ENCODE measurements at regions not wholly inside any gene's neighbourhood (a gene's known extent, or its start where the extent isn't known, plus 50 kb on each side); places are given as distances from the start of the nearest gene placed in this dataset.

DNA sequence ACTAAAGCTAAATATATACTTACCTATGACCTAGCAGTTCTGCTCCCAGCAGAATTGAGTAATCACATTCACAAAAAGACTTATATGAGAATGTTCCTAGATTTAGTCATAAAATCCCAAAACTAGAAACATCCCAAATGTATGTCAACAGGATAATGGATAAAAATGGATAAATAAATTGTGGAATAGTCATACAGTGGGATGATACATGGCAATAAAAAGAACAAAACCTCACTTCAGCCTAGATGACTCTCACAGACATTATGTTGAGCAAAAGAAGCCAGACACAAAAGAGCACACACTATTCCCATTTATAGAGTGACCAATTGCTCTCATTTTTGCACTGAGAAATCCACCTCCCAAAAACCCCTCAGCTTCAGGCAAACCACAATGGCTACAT, 352.4 kb upstream of the HTR2A start:
- no peak for TF ChIP-seq CTCF (conservative IDR thresholded peaks at IDR 0.05; ENCODE audit: low read depth, low read length)
- TF ChIP-seq POLR2A (IDR thresholded peaks at IDR 0.05; ENCODE audit: low read depth, low read length), result no peak
- no peak for TF ChIP-seq RFX5 (IDR thresholded peaks at IDR 0.05; ENCODE audit: low read depth, low read length)
- no peak for TF ChIP-seq CEBPB (IDR thresholded peaks at IDR 0.05; ENCODE audit: low read depth, low read length)
- no peak for TF ChIP-seq RCOR1 (IDR thresholded peaks at IDR 0.05; ENCODE audit: insufficient replicate concordance, low read length)
- no peak for TF ChIP-seq SMC3 (IDR thresholded peaks at IDR 0.05; ENCODE audit: low read depth, low read length)
- TF ChIP-seq CHD1 (IDR thresholded peaks at IDR 0.05; ENCODE audit: low read depth, low read length), result no peak
- TF ChIP-seq RAD21 (IDR thresholded peaks at IDR 0.05; ENCODE audit: low read length), result no peak
- TF ChIP-seq MXI1 (IDR thresholded peaks at IDR 0.05; ENCODE audit: borderline replicate concordance, low read depth, low read length), result no peak
- TF ChIP-seq, protein P1, sequence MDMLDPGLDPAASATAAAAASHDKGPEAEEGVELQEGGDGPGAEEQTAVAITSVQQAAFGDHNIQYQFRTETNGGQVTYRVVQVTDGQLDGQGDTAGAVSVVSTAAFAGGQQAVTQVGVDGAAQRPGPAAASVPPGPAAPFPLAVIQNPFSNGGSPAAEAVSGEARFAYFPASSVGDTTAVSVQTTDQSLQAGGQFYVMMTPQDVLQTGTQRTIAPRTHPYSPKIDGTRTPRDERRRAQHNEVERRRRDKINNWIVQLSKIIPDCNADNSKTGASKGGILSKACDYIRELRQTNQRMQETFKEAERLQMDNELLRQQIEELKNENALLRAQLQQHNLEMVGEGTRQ (IDR thresholded peaks at IDR 0.05; ENCODE audit: low read depth, low read length), result no peak
- no peak for TF ChIP-seq ELK1 (IDR thresholded peaks at IDR 0.05; ENCODE audit: borderline replicate concordance, low read depth, low read length)
- no peak for TF ChIP-seq BHLHE40 (IDR thresholded peaks at IDR 0.05; ENCODE audit: low read depth, low read length)
- TF ChIP-seq FOS (IDR thresholded peaks at IDR 0.05; ENCODE audit: low read depth, low read length), result no peak
- no peak for TF ChIP-seq MAFK (IDR thresholded peaks at IDR 0.05; ENCODE audit: low read depth, low read length)
